Upper lobe of left lung (tissue), 6 donors: ENCODE measurements at regions not wholly inside any gene's neighbourhood (a gene's known extent, or its start where the extent isn't known, plus 50 kb on each side); places are given as distances from the start of the nearest gene placed in this dataset.

Experiments used
- ATAC-seq, 2 donors: fragments of 200-7000 bp; cut with Tn5 transposase; one replicate each; pipeline ENCODE4 v1.9.1; 2022; ENCODE audit warnings: mild to moderate bottlenecking in 2 of 2, moderate library complexity in 2 of 2; ENCODE audit not compliant: low FRiP score in 2 of 2
- DNase-seq, 2 donors: peaks; one replicate each; pipeline ENCODE4 v3.0.0-alpha.2; 2019 to 2020
- H3K27ac ChIP-seq, 4 donors: fragments of 200-600 bp; sonication (generic); one replicate each; pipeline ENCODE4 v1.5.1; 2016 to 2019
- H3K27me3 ChIP-seq, 4 donors: fragments of 200-600 bp; sonication (generic); one replicate each; pipeline ENCODE4 v1.5.1; 2017 to 2019
- H3K36me3 ChIP-seq, 4 donors: fragments of 200-600 bp; sonication (generic); one replicate each; pipeline ENCODE4 v1.5.1; 2016 to 2019
- H3K4me1 ChIP-seq, 4 donors: fragments of 200-600 bp; sonication (generic); one replicate each; pipeline ENCODE4 v1.5.1; 2018 to 2019
- H3K4me3 ChIP-seq, 4 donors: fragments of 200-600 bp; sonication (generic); one replicate each; pipeline ENCODE4 v1.5.1; 2017 to 2019; ENCODE audit warnings: mild to moderate bottlenecking in 2 of 4, moderate library complexity in 1 of 4
- H3K9me3 ChIP-seq, 4 donors: fragments of 200-600 bp; sonication (generic); one replicate each; pipeline ENCODE4 v1.5.1; 2018 to 2019
- CTCF ChIP-seq, 6 experiments: fragments of 450-650 bp in 4 of 6; fragments of 200-600 bp in 2 of 6; sonication (generic) in 2 of 6; IDR thresholded peaks; one replicate each; pipeline ENCODE4 v1.5.1; 2016 to 2019; ENCODE audit warnings: antibody characterized with exemption in 6 of 6
- EP300 ChIP-seq, 4 donors: sonication (generic); formaldehyde crosslinking; IDR thresholded peaks; one replicate each; pipeline ENCODE4 v1.5.1; 2017; ENCODE audit warnings: antibody characterized with exemption in 4 of 4, control low read depth in 2 of 4
- POLR2A ChIP-seq, 4 donors: fragments of 450-650 bp; IDR thresholded peaks; one replicate each; pipeline ENCODE4 v1.5.1; 2016 to 2017; ENCODE audit warnings: antibody characterized with exemption in 4 of 4, mild to moderate bottlenecking in 2 of 4
- POLR2AphosphoS5 ChIP-seq, 2 donors: sonication (generic); formaldehyde crosslinking; IDR thresholded peaks; one replicate each; pipeline ENCODE4 v1.5.1; 2017; ENCODE audit warnings: antibody characterized with exemption in 2 of 2
- WGBS, 2 donors: methylation state at CpG; one replicate each; pipeline ENCODE4 v1.1.5; 2017 to 2018; 5-methylcytosine and 5-hydroxymethylcytosine counted together
- donor health status: DM: no; HTN: no; CAD: no; lungs with moderate emphysema.
- donor health status: DM: no; HTN: yes; CAD: no; lungs with severe emphysema.

DNA sequence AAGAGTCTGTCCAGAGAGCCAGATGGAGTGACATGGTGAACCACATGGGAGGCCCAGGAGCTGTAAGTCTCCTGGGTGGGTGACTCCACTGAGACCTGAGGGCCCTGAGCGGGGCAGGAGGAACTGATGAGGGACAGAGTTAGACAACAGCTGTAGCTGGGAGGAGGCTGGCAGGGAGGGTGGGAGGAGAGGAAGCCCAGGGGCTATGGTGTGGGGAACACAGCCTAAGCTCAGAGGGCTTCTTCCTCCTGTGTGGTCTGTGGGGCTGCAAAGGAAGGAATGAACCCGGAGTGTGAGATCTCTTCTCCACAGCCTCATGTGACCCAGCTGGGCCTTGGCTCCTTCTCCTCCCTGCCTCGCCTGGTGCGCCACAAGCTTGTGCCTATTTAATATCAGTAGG, 395.6 kb upstream of the HS6ST1 start:
- Histone ChIP-seq H3K27ac (no peak overlapping the region), H3K36me3 (no peaks in the 10 kb centered on the region), H3K4me3 (no peak overlapping the region), H3K4me1 (no peaks in the 10 kb centered on the region), H3K9me3 (no peaks in the 10 kb centered on the region), H3K27me3 (no peaks in the 10 kb centered on the region)
- 61 to 69% methylated on average over 4 of the region's 4 CpGs for WGBS, 2 donors
- ATAC-seq: peak in 1 of 2 donors; percentile 54
- TF ChIP-seq POLR2AphosphoS5 (IDR thresholded peaks at IDR 0.05) (no peak), CTCF (IDR thresholded peaks at IDR 0.05) (no peak), EP300 (IDR thresholded peaks at IDR 0.05) (no peak), POLR2A (IDR thresholded peaks at IDR 0.05) (no peak)
- DNase-seq: no peak

GRCh38 chr2:128714851-128715312, 396.2 kb upstream of the HS6ST1 start:
- Histone ChIP-seq H3K4me3 (no peak overlapping the region), H3K27me3 (no peaks in the 10 kb centered on the region), H3K9me3 (no peaks in the 10 kb centered on the region), H3K4me1 (no peaks in the 10 kb centered on the region), H3K36me3 (no peaks in the 10 kb centered on the region), H3K27ac (no peak overlapping the region)
- WGBS, 2 donors: 75 to 80% methylated on average over 2 to 5 of the region's 6 CpGs
- DNase-seq (no peak), ATAC-seq (no peak)
- no peak for TF ChIP-seq CTCF (IDR thresholded peaks at IDR 0.05)
- no peak for TF ChIP-seq EP300 (IDR thresholded peaks at IDR 0.05)
- no peak for TF ChIP-seq POLR2AphosphoS5 (IDR thresholded peaks at IDR 0.05)
- no peak for TF ChIP-seq POLR2A (IDR thresholded peaks at IDR 0.05)

- no peak for ATAC-seq
- WGBS, 2 donors: 86 to 90% methylated on average over 7 of the region's 7 CpGs
- Histone ChIP-seq H3K27me3 (no peaks in the 10 kb centered on the region), H3K4me3 (no peak overlapping the region), H3K36me3 (no peaks in the 10 kb centered on the region), H3K9me3 (no peaks in the 10 kb centered on the region), H3K27ac (no peak overlapping the region), H3K4me1 (no peaks in the 10 kb centered on the region)
- no peak for DNase-seq
- TF ChIP-seq POLR2A (IDR thresholded peaks at IDR 0.05): no peak
- no peak for TF ChIP-seq POLR2AphosphoS5 (IDR thresholded peaks at IDR 0.05)
- no peak for TF ChIP-seq EP300 (IDR thresholded peaks at IDR 0.05)
- TF ChIP-seq CTCF (IDR thresholded peaks at IDR 0.05): no peak
Measured at GRCh38 chr2:128715360-128715759, 396.7 kb upstream of the HS6ST1 start.

GRCh38 chr2:128716299-128716721, 397.6 kb upstream of the HS6ST1 start:
- H3K9me3 ChIP-seq: no peaks in the 10 kb centered on the region
- WGBS, 2 donors: 76 to 84% methylated on average over 7 to 8 of the region's 8 CpGs
- DNase-seq (no peak), ATAC-seq (no peak)
- no peak overlapping the region for H3K4me3 ChIP-seq
- H3K27ac ChIP-seq: no peak overlapping the region
- H3K36me3 ChIP-seq: no peaks in the 10 kb centered on the region
- no peaks in the 10 kb centered on the region for H3K4me1 ChIP-seq
- H3K27me3 ChIP-seq: no peaks in the 10 kb centered on the region
- TF ChIP-seq POLR2A (IDR thresholded peaks at IDR 0.05) (no peak), CTCF (IDR thresholded peaks at IDR 0.05) (no peak), EP300 (IDR thresholded peaks at IDR 0.05) (no peak), POLR2AphosphoS5 (IDR thresholded peaks at IDR 0.05) (no peak)
